ENCODE measurements at regions not wholly inside any gene's neighbourhood (a gene's known extent, or its start where the extent isn't known, plus 50 kb on each side); places are given as distances from the start of the nearest gene placed in this dataset.
"Not testable (repeated sequence)": the region's sequence is repeated elsewhere in the genome, so short reads cannot be mapped to it uniquely, and the experiment has no call there.

- H3K27me3 ChIP-seq (ENCODE audit: control insufficient read depth, extremely low read depth, insufficient read depth, low read length); H3K4me3 ChIP-seq (ENCODE audit: control insufficient read depth in 2 of 3, extremely low read depth in 1 of 3, insufficient read depth in 2 of 3, low read depth in 1 of 3, low read length in 3 of 3); H3K9me1 ChIP-seq (ENCODE audit: control insufficient read depth, extremely low read depth, insufficient read depth, low read length); H3K79me2 ChIP-seq (ENCODE audit: control insufficient read depth, insufficient read depth, low read length); H3K36me3 ChIP-seq (ENCODE audit: control insufficient read depth in 2 of 2, extremely low read depth in 1 of 2, insufficient read depth in 2 of 2, low read length in 2 of 2); H3K27ac ChIP-seq (ENCODE audit: control insufficient read depth, insufficient read depth, low read length); dilution Hi-C loops (cut with MboI; ENCODE audit: extremely low pct_ligation_motif_present, low sequenced_read_pairs); DNase-seq (ENCODE audit: low read depth, low spot score); FAIRE-seq; H3K9ac ChIP-seq (ENCODE audit: control insufficient read depth, extremely low read depth, insufficient read depth, low read length); H3K9me3 ChIP-seq (ENCODE audit: control insufficient read depth, low read depth, low read length); H4K20me1 ChIP-seq (ENCODE audit: control insufficient read depth, extremely low read depth, insufficient read depth, low read length); H2AFZ ChIP-seq (ENCODE audit: control insufficient read depth, low read length); H3K4me2 ChIP-seq (ENCODE audit: control insufficient read depth, extremely low read depth, insufficient read depth, low read depth, low read length); H3K4me1 ChIP-seq (ENCODE audit: control insufficient read depth, extremely low read depth, insufficient read depth, low read length): not testable (repeated sequence)
These were observed 53.6 kb upstream of the MAPK10 start for GRCh38 chr4:86413426-86413825.

GRCh38 chr4:86414686-86415085, 54.8 kb upstream of the MAPK10 start:
- dilution Hi-C loops (cut with MboI; ENCODE audit: extremely low pct_ligation_motif_present, low sequenced_read_pairs) = no loop called here
- H3K4me1 ChIP-seq (ENCODE audit: control insufficient read depth, extremely low read depth, insufficient read depth, low read length) = no peaks in the 10 kb centered on the region
- H3K36me3 ChIP-seq (ENCODE audit: control insufficient read depth in 2 of 2, extremely low read depth in 1 of 2, insufficient read depth in 2 of 2, low read length in 2 of 2) = no peaks in the 10 kb centered on the region
- no peak for FAIRE-seq
- H2AFZ ChIP-seq (ENCODE audit: control insufficient read depth, low read length) = no peak overlapping the region
- no peaks in the 10 kb centered on the region for H4K20me1 ChIP-seq (ENCODE audit: control insufficient read depth, extremely low read depth, insufficient read depth, low read length)
- TF ChIP-seq CTCF (optimal IDR thresholded peaks at IDR 0.05 in 1 of 3, IDR thresholded peaks at IDR 0.05 in 1 of 3, conservative IDR thresholded peaks at IDR 0.05 in 1 of 3; ENCODE audit: extremely low read depth in 1 of 3, insufficient read depth in 2 of 3, low read length in 3 of 3) (no peak), EZH2 (IDR thresholded peaks at IDR 0.05; ENCODE audit: low read length) (no peak)
- no peak overlapping the region for H3K4me3 ChIP-seq (ENCODE audit: control insufficient read depth in 2 of 3, extremely low read depth in 1 of 3, insufficient read depth in 2 of 3, low read depth in 1 of 3, low read length in 3 of 3)
- H3K4me2 ChIP-seq (ENCODE audit: control insufficient read depth, extremely low read depth, insufficient read depth, low read depth, low read length) = no peak overlapping the region
- H3K9me1 ChIP-seq (ENCODE audit: control insufficient read depth, extremely low read depth, insufficient read depth, low read length) = no peaks in the 10 kb centered on the region
- no peaks in the 10 kb centered on the region for H3K27me3 ChIP-seq (ENCODE audit: control insufficient read depth, extremely low read depth, insufficient read depth, low read length)
- no peak overlapping the region for H3K27ac ChIP-seq (ENCODE audit: control insufficient read depth, insufficient read depth, low read length)
- no peak overlapping the region for H3K9ac ChIP-seq (ENCODE audit: control insufficient read depth, extremely low read depth, insufficient read depth, low read length)
- no peaks in the 10 kb centered on the region for H3K9me3 ChIP-seq (ENCODE audit: control insufficient read depth, low read depth, low read length)
- no peaks in the 10 kb centered on the region for H3K79me2 ChIP-seq (ENCODE audit: control insufficient read depth, insufficient read depth, low read length)
- DNase-seq (ENCODE audit: low read depth, low spot score) = no peak

- no peaks in the 10 kb centered on the region for H3K36me3 ChIP-seq (ENCODE audit: control insufficient read depth in 2 of 2, extremely low read depth in 1 of 2, insufficient read depth in 2 of 2, low read length in 2 of 2)
- TF ChIP-seq CTCF (optimal IDR thresholded peaks at IDR 0.05 in 1 of 3, IDR thresholded peaks at IDR 0.05 in 1 of 3, conservative IDR thresholded peaks at IDR 0.05 in 1 of 3; ENCODE audit: extremely low read depth in 1 of 3, insufficient read depth in 2 of 3, low read length in 3 of 3) (no peak), EZH2 (IDR thresholded peaks at IDR 0.05; ENCODE audit: low read length) (no peak)
- H3K9ac ChIP-seq (ENCODE audit: control insufficient read depth, extremely low read depth, insufficient read depth, low read length) = no peak overlapping the region
- dilution Hi-C loops (cut with MboI; ENCODE audit: extremely low pct_ligation_motif_present, low sequenced_read_pairs) = no loop called here
- H3K4me3 ChIP-seq (ENCODE audit: control insufficient read depth in 2 of 3, extremely low read depth in 1 of 3, insufficient read depth in 2 of 3, low read depth in 1 of 3, low read length in 3 of 3) = no peak overlapping the region
- H3K9me1 ChIP-seq (ENCODE audit: control insufficient read depth, extremely low read depth, insufficient read depth, low read length) = no peaks in the 10 kb centered on the region
- FAIRE-seq (peak; percentile 80), DNase-seq (ENCODE audit: low read depth, low spot score) (no peak)
- no peaks in the 10 kb centered on the region for H3K27me3 ChIP-seq (ENCODE audit: control insufficient read depth, extremely low read depth, insufficient read depth, low read length)
- H3K4me1 ChIP-seq (ENCODE audit: control insufficient read depth, extremely low read depth, insufficient read depth, low read length) = no peaks in the 10 kb centered on the region
- no peak overlapping the region for H3K4me2 ChIP-seq (ENCODE audit: control insufficient read depth, extremely low read depth, insufficient read depth, low read depth, low read length)
- no peaks in the 10 kb centered on the region for H4K20me1 ChIP-seq (ENCODE audit: control insufficient read depth, extremely low read depth, insufficient read depth, low read length)
- H2AFZ ChIP-seq (ENCODE audit: control insufficient read depth, low read length) = no peak overlapping the region
- H3K79me2 ChIP-seq (ENCODE audit: control insufficient read depth, insufficient read depth, low read length) = no peaks in the 10 kb centered on the region
- H3K9me3 ChIP-seq (ENCODE audit: control insufficient read depth, low read depth, low read length) = no peaks in the 10 kb centered on the region
- H3K27ac ChIP-seq (ENCODE audit: control insufficient read depth, insufficient read depth, low read length) = no peak overlapping the region
These were observed 56.2 kb upstream of the MAPK10 start for GRCh38 chr4:86416081-86416480.

Data from keratinocyte (primary cell).